Neural crest cell (in vitro differentiated cells): ENCODE measurements at regions not wholly inside any gene's neighbourhood (a gene's known extent, or its start where the extent isn't known, plus 50 kb on each side); places are given as distances from the start of the nearest gene placed in this dataset.

Experiments
- DNase-seq: peaks from one replicate; pipeline ENCODE4 v3.0.0; 2021; ENCODE audit warnings: low read depth, mixed read lengths, low spot score
- H3K27ac Mint-ChIP-seq: one replicate; pipeline ENCODE4 v1.8.0; 2021; ENCODE audit warnings: mild to moderate bottlenecking, mixed read lengths; ENCODE audit not compliant: unreplicated experiment
- H3K27me3 Mint-ChIP-seq: 2 replicates; pipeline ENCODE4 v1.8.0; 2021; ENCODE audit warnings: low read depth, mild to moderate bottlenecking, mixed read lengths
- H3K36me3 Mint-ChIP-seq: 2 replicates; pipeline ENCODE4 v1.8.0; 2021; ENCODE audit warnings: low read depth, mild to moderate bottlenecking, mixed read lengths
- H3K4me1 Mint-ChIP-seq: 2 replicates; pipeline ENCODE4 v1.8.0; 2021; ENCODE audit warnings: mixed read lengths
- H3K4me3 Mint-ChIP-seq: one replicate; pipeline ENCODE4 v1.8.0; 2021; ENCODE audit warnings: mild to moderate bottlenecking, mixed read lengths
- H3K9me3 Mint-ChIP-seq: 2 replicates; pipeline ENCODE4 v1.8.0; 2021; ENCODE audit warnings: mixed read lengths
- CTCF ChIP-seq: fragments of 200-600 bp; sonication (generic); conservative IDR thresholded peaks from 2 replicates; pipeline ENCODE4 v1.5.0; 2021; ENCODE audit warnings: antibody characterized with exemption, mild to moderate bottlenecking

DNA sequence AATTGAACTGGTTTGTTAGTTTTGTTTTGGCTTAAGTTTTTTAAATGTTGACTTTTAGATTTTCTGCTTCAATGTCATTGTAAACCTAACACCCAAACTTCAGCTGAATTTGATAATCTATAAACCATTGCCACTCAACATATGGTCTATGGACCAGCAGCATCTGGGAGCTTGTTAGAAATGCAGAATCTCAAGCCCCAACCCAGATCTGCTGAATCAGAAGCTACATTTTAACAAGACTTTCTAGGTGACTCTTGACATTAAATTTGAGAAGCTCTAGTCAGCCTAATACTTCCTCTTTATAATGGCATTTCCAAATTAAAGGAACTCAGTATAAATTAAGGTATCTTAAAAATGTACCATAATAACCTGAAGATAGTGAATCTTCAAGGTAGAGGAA is 96.5 kb upstream of the THRB start:
- Mint-ChIP-seq H3K27ac (no peak overlapping the region), H3K27me3 (peaks cover 3% of the 10 kb centered on the region), H3K4me1 (peaks cover 7% of the 10 kb centered on the region), H3K4me3 (no peak overlapping the region), H3K9me3 (no peaks in the 10 kb centered on the region), H3K36me3 (no peaks in the 10 kb centered on the region)
- no peak for DNase-seq
- TF ChIP-seq CTCF: no peak

- Mint-ChIP-seq H3K36me3 (no peaks in the 10 kb centered on the region), H3K27me3 (peaks cover 3% of the 10 kb centered on the region), H3K27ac (no peak overlapping the region), H3K4me1 (peaks cover 7% of the 10 kb centered on the region), H3K9me3 (no peaks in the 10 kb centered on the region), H3K4me3 (no peak overlapping the region)
- no peak for DNase-seq
- TF ChIP-seq CTCF: no peak
These were observed 97.3 kb upstream of the THRB start for GRCh38 chr3:24591661-24592555.

DNA sequence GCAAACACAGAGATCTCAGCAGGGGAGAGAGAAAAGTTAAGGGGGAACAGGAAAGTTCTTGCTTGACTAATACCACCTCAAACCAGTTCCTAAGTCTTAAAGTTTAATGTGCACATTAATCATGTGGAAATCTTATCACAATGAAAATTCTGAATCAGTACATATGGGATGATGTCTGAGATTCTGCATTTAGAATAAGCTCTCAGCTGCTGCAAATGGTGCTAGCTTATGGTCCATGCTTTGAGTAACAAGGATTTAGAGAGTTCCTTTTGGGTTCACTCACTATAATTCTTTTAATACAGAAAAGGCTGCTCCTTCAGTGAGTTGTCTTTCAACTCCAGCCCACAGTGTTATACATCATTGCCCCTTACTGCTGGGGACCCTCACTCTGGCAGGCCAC is 99.5 kb upstream of the THRB start:
- Mint-ChIP-seq H3K9me3 (no peaks in the 10 kb centered on the region), H3K27ac (no peak overlapping the region), H3K4me1 (peaks cover 12% of the 10 kb centered on the region), H3K36me3 (no peaks in the 10 kb centered on the region), H3K27me3 (no peaks in the 10 kb centered on the region), H3K4me3 (no peak overlapping the region)
- no peak for TF ChIP-seq CTCF
- DNase-seq: no peak

DNA sequence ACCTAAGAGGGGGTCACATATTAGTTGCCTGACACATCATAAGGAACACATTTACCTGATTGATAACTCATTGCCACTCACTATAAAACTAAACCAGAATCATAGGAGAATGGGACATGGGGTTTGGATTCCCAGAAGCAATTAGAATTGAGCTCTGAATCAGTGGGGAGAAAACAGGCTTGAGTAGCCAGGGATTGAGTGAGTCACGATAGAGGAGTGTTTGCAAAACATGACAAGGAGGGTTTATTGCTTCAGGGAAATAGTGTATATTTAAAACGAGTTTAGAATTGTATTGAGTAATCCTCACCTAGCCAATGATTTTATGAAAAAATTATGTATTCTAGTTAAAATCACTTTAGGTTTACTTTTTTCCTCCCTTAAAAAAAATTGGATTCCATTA is 101.1 kb upstream of the THRB start:
- Mint-ChIP-seq H3K4me1 (peaks cover 12% of the 10 kb centered on the region), H3K9me3 (no peaks in the 10 kb centered on the region), H3K27me3 (no peaks in the 10 kb centered on the region), H3K27ac (no peak overlapping the region), H3K4me3 (no peak overlapping the region), H3K36me3 (no peaks in the 10 kb centered on the region)
- no peak for TF ChIP-seq CTCF
- no peak for DNase-seq

DNA sequence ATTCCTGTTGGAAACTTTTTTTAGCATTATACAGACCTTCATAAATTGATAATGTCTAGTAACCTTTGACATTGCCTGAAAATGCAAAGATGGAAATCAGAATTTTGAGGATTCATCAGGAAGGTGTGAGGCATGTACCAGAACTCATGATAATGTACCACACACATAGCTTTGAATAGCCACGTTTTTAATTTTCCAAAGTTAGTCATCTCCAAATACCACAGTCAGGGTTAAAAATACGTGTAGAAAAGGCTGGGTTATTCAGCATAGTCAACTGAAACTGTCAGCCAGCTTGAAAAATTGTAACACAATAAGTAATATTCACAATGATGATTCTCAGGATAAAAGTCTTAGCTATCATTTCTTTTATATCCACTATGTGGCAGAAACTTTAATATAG is 102.0 kb upstream of the THRB start:
- no peaks in the 10 kb centered on the region for H3K9me3 Mint-ChIP-seq
- no peaks in the 10 kb centered on the region for H3K36me3 Mint-ChIP-seq
- H3K4me1 Mint-ChIP-seq: peaks cover 9% of the 10 kb centered on the region
- no peak overlapping the region for H3K4me3 Mint-ChIP-seq
- TF ChIP-seq CTCF: no peak
- no peak overlapping the region for H3K27ac Mint-ChIP-seq
- no peak for DNase-seq
- no peaks in the 10 kb centered on the region for H3K27me3 Mint-ChIP-seq
